Peyer's patch (tissue), 4 donors: ENCODE measurements at regions not wholly inside any gene's neighbourhood (a gene's known extent, or its start where the extent isn't known, plus 50 kb on each side); places are given as distances from the start of the nearest gene placed in this dataset.
"Not testable (repeated sequence)": the region's sequence is repeated elsewhere in the genome, so short reads cannot be mapped to it uniquely, and the experiment has no call there.

Experiments used
- DNase-seq, 3 donors: peaks; one replicate each; pipeline ENCODE4 v3.0.0-alpha.2; 2017 to 2019
- H3K27ac ChIP-seq, 4 donors: fragments of 200-600 bp; sonication (generic); one replicate each; pipeline ENCODE4 v1.5.1; 2016 to 2019
- H3K27me3 ChIP-seq, 2 donors: fragments of 200-600 bp; sonication (generic); one replicate each; pipeline ENCODE4 v1.5.1; 2019
- H3K36me3 ChIP-seq, 3 donors: fragments of 200-600 bp; sonication (generic); one replicate each; pipeline ENCODE4 v1.5.1; 2016 to 2019
- H3K4me1 ChIP-seq, 4 donors: fragments of 200-600 bp; sonication (generic); one replicate each; pipeline ENCODE4 v1.5.1; 2016 to 2019
- H3K4me3 ChIP-seq, 4 donors: fragments of 200-600 bp; sonication (generic); 1 replicate in 3 of 4; 2 replicates in 1 of 4; pipeline ENCODE4 v1.5.1; 2016 to 2019; ENCODE audit warnings: mild to moderate bottlenecking in 1 of 4
- H3K9me3 ChIP-seq, 4 donors: fragments of 200-600 bp; sonication (generic); one replicate each; pipeline ENCODE4 v1.5.1; 2016 to 2019; ENCODE audit warnings: mild to moderate bottlenecking in 1 of 4
- CTCF ChIP-seq, 6 experiments: fragments of 450-650 bp in 4 of 6; fragments of 200-600 bp in 2 of 6; sonication (generic) in 1 of 6; IDR thresholded peaks; one replicate each; pipeline ENCODE4 v1.5.1; 2017 to 2019; ENCODE audit warnings: antibody characterized with exemption in 6 of 6, mild to moderate bottlenecking in 3 of 6, moderate library complexity in 1 of 6
- POLR2A ChIP-seq, 2 donors: fragments of 450-650 bp; IDR thresholded peaks; one replicate each; pipeline ENCODE4 v1.5.1; 2017; ENCODE audit warnings: antibody characterized with exemption in 2 of 2, mild to moderate bottlenecking in 2 of 2, moderate library complexity in 2 of 2

GRCh38 chr16:86858501-86858900 lies 280.2 kb downstream of the FOXL1 start:
- Histone ChIP-seq H3K9me3 (no peaks in the 10 kb centered on the region), H3K4me3 (no peak overlapping the region), H3K27me3 (no peaks in the 10 kb centered on the region), H3K4me1 (no peaks in the 10 kb centered on the region), H3K27ac (no peak overlapping the region), H3K36me3 (no peaks in the 10 kb centered on the region)
- no peak for DNase-seq
- no peak for TF ChIP-seq CTCF (IDR thresholded peaks at IDR 0.05)
- no peak for TF ChIP-seq POLR2A (IDR thresholded peaks at IDR 0.05)

DNA sequence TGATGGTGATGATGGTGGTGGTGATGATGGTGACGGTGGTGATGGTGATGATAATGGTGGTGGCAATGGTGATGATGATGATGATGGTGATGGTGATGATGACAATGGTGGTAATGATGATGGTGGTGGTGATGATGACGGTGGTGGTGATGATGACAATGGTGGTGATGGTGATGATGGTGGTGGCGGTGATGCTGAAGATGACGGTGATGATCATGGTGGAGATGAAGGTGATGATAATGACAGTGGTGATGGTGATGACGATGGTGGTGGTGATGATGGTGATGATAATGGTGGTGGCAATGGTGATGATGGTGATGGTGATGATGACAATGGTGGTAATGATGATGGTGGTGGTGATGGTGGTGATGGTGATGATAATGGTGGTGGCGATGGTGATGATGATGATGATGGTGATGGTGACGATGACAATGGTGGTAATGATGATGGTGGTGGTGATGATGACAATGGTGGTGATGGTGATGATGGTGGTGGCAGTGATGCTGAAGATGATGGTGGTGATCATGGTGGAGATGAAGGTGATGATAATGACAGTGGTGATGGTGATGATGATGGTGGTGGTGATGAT lies 283.0 kb downstream of the FOXL1 start:
- not testable (repeated sequence) for DNase-seq, H3K4me1 ChIP-seq, H3K4me3 ChIP-seq, H3K9me3 ChIP-seq, H3K27me3 ChIP-seq, H3K27ac ChIP-seq, H3K36me3 ChIP-seq

DNA sequence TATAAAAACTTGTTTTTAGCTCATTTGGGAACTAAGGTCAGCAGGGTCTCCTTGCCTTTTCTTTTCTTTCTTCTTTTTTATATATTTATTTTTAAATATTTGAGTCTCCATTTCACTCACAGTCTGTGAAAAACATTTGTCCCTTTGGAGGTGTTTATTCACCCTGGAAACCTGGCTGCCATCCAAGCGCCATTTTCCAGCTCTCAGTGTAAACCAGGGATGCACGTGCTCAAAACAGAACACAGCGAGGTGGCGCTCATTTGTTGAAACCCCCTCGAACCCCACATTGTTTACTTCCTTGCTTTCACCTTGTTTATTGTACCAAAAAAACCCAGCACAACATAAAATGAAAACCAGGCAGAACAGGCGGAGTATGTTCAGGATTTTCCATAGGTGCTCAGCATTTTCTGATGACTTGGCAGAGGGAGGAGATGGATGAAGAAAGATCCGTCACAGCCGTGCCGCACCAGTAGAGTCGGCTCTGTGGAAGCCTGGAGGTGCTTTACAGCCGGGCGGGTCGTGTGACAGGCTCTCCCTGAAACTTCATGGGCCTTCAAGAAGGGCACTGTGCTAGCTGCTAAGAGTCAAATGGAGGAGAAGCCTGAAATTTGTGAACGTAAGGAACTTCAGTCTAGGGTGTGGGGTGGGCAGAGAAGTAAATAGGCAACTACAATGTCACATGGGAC lies 284.4 kb downstream of the FOXL1 start:
- H3K27ac ChIP-seq = no peak overlapping the region
- no peaks in the 10 kb centered on the region for H3K27me3 ChIP-seq
- H3K36me3 ChIP-seq = no peaks in the 10 kb centered on the region
- no peak for DNase-seq
- no peaks in the 10 kb centered on the region for H3K9me3 ChIP-seq
- no peaks in the 10 kb centered on the region for H3K4me1 ChIP-seq
- TF ChIP-seq CTCF (IDR thresholded peaks at IDR 0.05) (no peak), POLR2A (IDR thresholded peaks at IDR 0.05) (no peak)
- H3K4me3 ChIP-seq = no peak overlapping the region

DNA sequence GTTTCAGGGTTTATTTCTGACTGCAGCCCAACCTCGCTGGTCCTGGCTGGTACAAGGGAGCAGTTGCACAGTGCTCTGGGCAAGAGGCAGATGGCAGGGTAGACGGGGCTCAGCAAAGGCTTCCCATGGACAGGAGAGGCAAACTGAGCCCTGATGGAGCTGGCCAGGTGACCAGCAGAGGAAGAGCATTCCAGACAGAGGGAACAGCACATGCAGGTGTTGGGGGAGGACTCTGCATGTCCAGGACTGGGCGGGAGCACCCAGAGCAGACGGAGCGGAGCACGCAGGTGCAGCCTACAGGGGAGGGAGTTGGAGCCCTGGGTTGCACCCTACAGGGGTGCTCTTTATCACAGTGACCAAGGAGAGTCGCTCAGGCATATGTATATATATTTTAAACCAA lies 285.3 kb downstream of the FOXL1 start:
- Histone ChIP-seq H3K9me3 (no peaks in the 10 kb centered on the region), H3K4me1 (no peaks in the 10 kb centered on the region)

DNA sequence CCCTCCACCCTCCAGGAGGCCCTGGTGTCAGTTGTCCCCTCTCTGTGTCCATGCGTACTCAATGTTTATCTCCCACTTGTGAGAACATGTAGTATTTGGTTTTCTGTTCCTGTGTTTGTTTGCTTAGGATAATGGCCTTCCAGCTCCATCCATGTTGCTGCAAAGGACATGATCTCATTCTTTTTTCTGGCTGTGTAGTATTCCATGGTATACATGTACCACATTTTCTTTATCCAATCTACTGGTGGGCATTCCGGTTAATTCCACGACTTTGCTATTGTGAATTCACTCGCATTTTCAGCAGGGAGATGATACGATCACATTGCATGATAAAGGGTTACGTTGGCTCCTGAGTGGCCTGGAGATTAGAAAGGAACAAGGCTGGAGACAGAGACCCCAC lies 286.2 kb downstream of the FOXL1 start:
- no peaks in the 10 kb centered on the region for H3K36me3 ChIP-seq
- no peaks in the 10 kb centered on the region for H3K4me1 ChIP-seq
- TF ChIP-seq POLR2A (IDR thresholded peaks at IDR 0.05) (no peak), CTCF (IDR thresholded peaks at IDR 0.05) (no peak)
- no peaks in the 10 kb centered on the region for H3K9me3 ChIP-seq
- no peak for DNase-seq
- H3K27ac ChIP-seq = no peak overlapping the region
- H3K4me3 ChIP-seq = no peak overlapping the region
- no peaks in the 10 kb centered on the region for H3K27me3 ChIP-seq

More for the DNA sequence above, 285.3 kb downstream of the FOXL1 start:
- no peak for TF ChIP-seq POLR2A (IDR thresholded peaks at IDR 0.05)
- no peak for TF ChIP-seq CTCF (IDR thresholded peaks at IDR 0.05)
- no peak for DNase-seq
- no peaks in the 10 kb centered on the region for H3K27me3 ChIP-seq
- H3K4me3 ChIP-seq = no peak overlapping the region
- H3K27ac ChIP-seq = no peak overlapping the region
- H3K36me3 ChIP-seq = no peaks in the 10 kb centered on the region

GRCh38 chr16:86865851-86866662 lies 287.7 kb downstream of the FOXL1 start:
- Histone ChIP-seq H3K9me3 (no peaks in the 10 kb centered on the region), H3K36me3 (no peaks in the 10 kb centered on the region), H3K27ac (no peak overlapping the region), H3K4me1 (no peaks in the 10 kb centered on the region), H3K27me3 (no peaks in the 10 kb centered on the region), H3K4me3 (no peak overlapping the region)
- peak in 1 of 3 donors; percentile 13 for DNase-seq
- no peak for TF ChIP-seq CTCF (IDR thresholded peaks at IDR 0.05)
- TF ChIP-seq POLR2A (IDR thresholded peaks at IDR 0.05) = no peak
